Choroid plexus epithelial cell (primary cell): ENCODE measurements at regions not wholly inside any gene's neighbourhood (a gene's known extent, or its start where the extent isn't known, plus 50 kb on each side); places are given as distances from the start of the nearest gene placed in this dataset.
"Not testable (repeated sequence)": the region's sequence is repeated elsewhere in the genome, so short reads cannot be mapped to it uniquely, and the experiment has no call there.

ENCODE experiments used
- DNase-seq: peaks from one replicate; pipeline ENCODE4 v3.0.0-alpha.2; 2010; ENCODE audit warnings: low read depth
- H3K4me3 ChIP-seq: 2 replicates; pipeline ENCODE4 v1.5.1; 2011; ENCODE audit warnings: low read depth, mild to moderate bottlenecking, control low read depth, low read length, moderate library complexity
- CTCF ChIP-seq: conservative IDR thresholded peaks from 2 replicates; pipeline ENCODE4 v1.5.1; 2011; ENCODE audit warnings: low read depth, mild to moderate bottlenecking, control low read depth, inconsistent platforms, low read length, moderate library complexity

GRCh38 chr1:47599777-47600176 lies 161.9 kb downstream of the FOXD2 start:
- TF ChIP-seq CTCF: no peak
- DNase-seq: no peak

GRCh38 chr1:47602491-47602890 lies 164.6 kb downstream of the FOXD2 start:
- not testable (repeated sequence) for DNase-seq

More at GRCh38 chr1:47599777-47600176, 161.9 kb downstream of the FOXD2 start:
- H3K4me3 ChIP-seq: no peak overlapping the region

GRCh38 chr1:47604869-47605268 lies 167.0 kb downstream of the FOXD2 start:
- DNase-seq, H3K4me3 ChIP-seq: not testable (repeated sequence)

More at GRCh38 chr1:47602491-47602890, 164.6 kb downstream of the FOXD2 start:
- not testable (repeated sequence) for H3K4me3 ChIP-seq

- H3K4me3 ChIP-seq: no peak overlapping the region
- no peak for TF ChIP-seq CTCF
- no peak for DNase-seq
Observed at GRCh38 chr1:47608296-47608875, 170.5 kb downstream of the FOXD2 start.

- TF ChIP-seq CTCF: no peak
- DNase-seq: no peak
- no peak overlapping the region for H3K4me3 ChIP-seq
Observed at GRCh38 chr1:47611992-47612391, 174.1 kb downstream of the FOXD2 start.

GRCh38 chr1:47612819-47613218 lies 175.0 kb downstream of the FOXD2 start:
- no peak for TF ChIP-seq CTCF
- no peak for DNase-seq

GRCh38 chr1:47616036-47616435 lies 178.2 kb downstream of the FOXD2 start:
- H3K4me3 ChIP-seq: no peak overlapping the region
- TF ChIP-seq CTCF: no peak
- no peak for DNase-seq

More at GRCh38 chr1:47612819-47613218, 175.0 kb downstream of the FOXD2 start:
- no peak overlapping the region for H3K4me3 ChIP-seq

GRCh38 chr1:47616906-47617305 lies 179.1 kb downstream of the FOXD2 start:
- no peak for DNase-seq
- no peak for TF ChIP-seq CTCF
- no peak overlapping the region for H3K4me3 ChIP-seq
